ENCODE measurements at regions not wholly inside any gene's neighbourhood (a gene's known extent, or its start where the extent isn't known, plus 50 kb on each side); places are given as distances from the start of the nearest gene placed in this dataset.
"Not testable (repeated sequence)": the region's sequence is repeated elsewhere in the genome, so short reads cannot be mapped to it uniquely, and the experiment has no call there.

GRCh38 chr2:35255826-35256225 is 1099.8 kb upstream of the CRIM1 start:
- DNase-seq = no peak

GRCh38 chr2:35251156-35251555 is 1104.4 kb upstream of the CRIM1 start:
- DNase-seq = no peak

GRCh38 chr2:35246702-35247101 is 1108.9 kb upstream of the CRIM1 start:
- no peak for DNase-seq

- no peak for DNase-seq
These were observed 1127.0 kb upstream of the CRIM1 start for GRCh38 chr2:35228584-35228983.

- DNase-seq = no peak
These were observed 1135.1 kb upstream of the CRIM1 start for GRCh38 chr2:35220461-35220860.

- no peak for DNase-seq
These were observed 1150.7 kb upstream of the CRIM1 start for GRCh38 chr2:35204881-35205280.

GRCh38 chr2:35204323-35204722 is 1151.3 kb upstream of the CRIM1 start:
- no peak for DNase-seq

- no peak for DNase-seq
These were observed 1156.3 kb upstream of the CRIM1 start for GRCh38 chr2:35199298-35199697.

- DNase-seq = no peak
These were observed 1169.6 kb upstream of the CRIM1 start for GRCh38 chr2:35185861-35186412.

GRCh38 chr2:35184471-35184870 is 1171.1 kb upstream of the CRIM1 start:
- no peak for DNase-seq

GRCh38 chr2:35176726-35177125 is 1178.9 kb upstream of the CRIM1 start:
- DNase-seq = not testable (repeated sequence)

GRCh38 chr2:35174845-35175244 is 1180.7 kb upstream of the CRIM1 start:
- no peak for DNase-seq

GRCh38 chr2:35172687-35173086 is 1182.9 kb upstream of the CRIM1 start:
- DNase-seq = no peak

GRCh38 chr2:35168351-35168750 is 1187.2 kb upstream of the CRIM1 start:
- DNase-seq = no peak

GRCh38 chr2:35163948-35164347 is 1191.6 kb upstream of the CRIM1 start:
- DNase-seq = no peak

- no peak for DNase-seq
These were observed 1194.7 kb upstream of the CRIM1 start for GRCh38 chr2:35160871-35161270.

GRCh38 chr2:35125871-35126270 is 1229.7 kb upstream of the CRIM1 start:
- DNase-seq = no peak

- no peak for DNase-seq
These were observed 1230.3 kb upstream of the CRIM1 start for GRCh38 chr2:35125278-35125677.

GRCh38 chr2:35116151-35116550 is 1239.4 kb upstream of the CRIM1 start:
- no peak for DNase-seq

- DNase-seq = no peak
These were observed 1240.8 kb upstream of the CRIM1 start for GRCh38 chr2:35114765-35115164.

- not testable (repeated sequence) for DNase-seq
These were observed 1243.2 kb upstream of the CRIM1 start for GRCh38 chr2:35112367-35112766.

- no peak for DNase-seq
These were observed 1251.3 kb upstream of the CRIM1 start for GRCh38 chr2:35104309-35104708.

GRCh38 chr2:35099342-35099741 is 1256.2 kb upstream of the CRIM1 start:
- no peak for DNase-seq

GRCh38 chr2:35082072-35082471 is 1273.5 kb upstream of the CRIM1 start:
- DNase-seq = no peak

GRCh38 chr2:35081622-35082015 is 1274.0 kb upstream of the CRIM1 start:
- no peak for DNase-seq

All from NCI-H345 (cell line).